ENCODE measurements at regions not wholly inside any gene's neighbourhood (a gene's known extent, or its start where the extent isn't known, plus 50 kb on each side); places are given as distances from the start of the nearest gene placed in this dataset.

- no peaks in the 10 kb centered on the region for H3K9me3 ChIP-seq (ENCODE audit: control extremely low read depth in 1 of 3, control insufficient read depth in 2 of 3, insufficient read depth in 1 of 3, low read length in 2 of 3)
- ChIA-PET POLR2A (no interaction called here), CTCF (no interaction called here)
- H3K4me2 ChIP-seq (replicated peaks; ENCODE audit: low read depth, low read length, poor library complexity, severe bottlenecking): no peak overlapping the region
- H3K36me3 ChIP-seq (replicated peaks in 1 of 2; ENCODE audit: control extremely low read depth in 1 of 2, control insufficient read depth in 1 of 2, extremely low read depth in 1 of 2, insufficient read depth in 2 of 2, low read length in 1 of 2): no peaks in the 10 kb centered on the region
- H2AFZ ChIP-seq (ENCODE audit: insufficient read depth, low read depth, low read length, poor library complexity, severe bottlenecking): no peak overlapping the region
- no peaks in the 10 kb centered on the region for H3K79me2 ChIP-seq (ENCODE audit: control insufficient read depth, insufficient read depth, low read length)
- no peak overlapping the region for H3K9ac ChIP-seq (ENCODE audit: low read length)
- Mint-ChIP-seq H3K27me3 (peaks cover 14% of the 10 kb centered on the region), H3K9me3 (ENCODE audit: insufficient read depth) (peaks cover 2% of the 10 kb centered on the region), H3K4me3 (no peak overlapping the region), H3K27ac (no peak overlapping the region), H3K4me1 (no peaks in the 10 kb centered on the region)
- H3K27ac ChIP-seq (ENCODE audit: low read length in 2 of 2): no peak overlapping the region
- DNase-seq: no peak
- H3K4me1 ChIP-seq (ENCODE audit: control insufficient read depth in 2 of 2, insufficient read depth in 2 of 2, low read length in 2 of 2): peaks cover 0 to 5% of the 10 kb centered on the region in 2 donors
- ATAC-seq (ENCODE audit: low read depth): no peak
- H3K27me3 ChIP-seq (replicated peaks in 1 of 4; ENCODE audit: control extremely low read depth in 1 of 4, control insufficient read depth in 3 of 4, insufficient read depth in 4 of 4, low read length in 3 of 4): peaks cover 0 to 3% (median under 1%) of the 10 kb centered on the region in 4 experiments
- WGBS (ENCODE audit: insufficient coverage): 96% methylated on average over 3 of the region's 6 CpGs
- intact Hi-C loops (cut with micrococcal nuclease): no loop called here
- TF ChIP-seq CTCF (IDR thresholded peaks at IDR 0.05) (no peak), EZH2 (IDR thresholded peaks at IDR 0.05; ENCODE audit: borderline replicate concordance, insufficient read depth, low read depth, low read length, poor library complexity, severe bottlenecking) (no peak)
- H4K20me1 ChIP-seq (ENCODE audit: control insufficient read depth, insufficient read depth, low read length, poor library complexity, severe bottlenecking): no peaks in the 10 kb centered on the region
- no peak overlapping the region for H3K4me3 ChIP-seq (ENCODE audit: control extremely low read depth in 1 of 5, extremely low read depth in 1 of 5, insufficient read depth in 1 of 5, low read depth in 2 of 5, low read length in 4 of 5)
Observed at GRCh38 chr5:171720086-171720485, 65.5 kb upstream of the SMIM23 start.

GRCh38 chr5:171721464-171721863, 64.2 kb upstream of the SMIM23 start:
- ChIA-PET CTCF (no interaction called here), POLR2A (no interaction called here)
- intact Hi-C loops (cut with micrococcal nuclease): no loop called here
- Mint-ChIP-seq H3K27me3 (peaks cover 24% of the 10 kb centered on the region), H3K4me3 (no peak overlapping the region), H3K9me3 (ENCODE audit: insufficient read depth) (peaks cover 5% of the 10 kb centered on the region), H3K27ac (no peak overlapping the region), H3K4me1 (no peaks in the 10 kb centered on the region)
- H3K36me3 ChIP-seq (replicated peaks in 1 of 2; ENCODE audit: control extremely low read depth in 1 of 2, control insufficient read depth in 1 of 2, extremely low read depth in 1 of 2, insufficient read depth in 2 of 2, low read length in 1 of 2): no peaks in the 10 kb centered on the region
- H3K4me3 ChIP-seq (ENCODE audit: control extremely low read depth in 1 of 5, extremely low read depth in 1 of 5, insufficient read depth in 1 of 5, low read depth in 2 of 5, low read length in 4 of 5): no peak overlapping the region
- 4% methylated on average over 4 of the region's 5 CpGs for WGBS (ENCODE audit: insufficient coverage)
- peaks cover 0 to under 1% (median 0%) of the 10 kb centered on the region in 3 donors for H3K9me3 ChIP-seq (ENCODE audit: control extremely low read depth in 1 of 3, control insufficient read depth in 2 of 3, insufficient read depth in 1 of 3, low read length in 2 of 3)
- DNase-seq: peak; percentile 7
- no peak for TF ChIP-seq EZH2 (IDR thresholded peaks at IDR 0.05; ENCODE audit: borderline replicate concordance, insufficient read depth, low read depth, low read length, poor library complexity, severe bottlenecking)
- no peak for TF ChIP-seq CTCF (IDR thresholded peaks at IDR 0.05)
- no peaks in the 10 kb centered on the region for H4K20me1 ChIP-seq (ENCODE audit: control insufficient read depth, insufficient read depth, low read length, poor library complexity, severe bottlenecking)
- H3K79me2 ChIP-seq (ENCODE audit: control insufficient read depth, insufficient read depth, low read length): no peaks in the 10 kb centered on the region
- no peak overlapping the region for H3K27ac ChIP-seq (ENCODE audit: low read length in 2 of 2)
- H3K4me1 ChIP-seq (ENCODE audit: control insufficient read depth in 2 of 2, insufficient read depth in 2 of 2, low read length in 2 of 2): peaks cover 0 to 5% of the 10 kb centered on the region in 2 donors
- no peak overlapping the region for H2AFZ ChIP-seq (ENCODE audit: insufficient read depth, low read depth, low read length, poor library complexity, severe bottlenecking)
- H3K9ac ChIP-seq (ENCODE audit: low read length): no peak overlapping the region
- ATAC-seq (ENCODE audit: low read depth): no peak
- no peak overlapping the region for H3K4me2 ChIP-seq (replicated peaks; ENCODE audit: low read depth, low read length, poor library complexity, severe bottlenecking)
- H3K27me3 ChIP-seq (replicated peaks in 1 of 4; ENCODE audit: control extremely low read depth in 1 of 4, control insufficient read depth in 3 of 4, insufficient read depth in 4 of 4, low read length in 3 of 4): no peaks in the 10 kb centered on the region
